ENCODE measurements at regions not wholly inside any gene's neighbourhood (a gene's known extent, or its start where the extent isn't known, plus 50 kb on each side); places are given as distances from the start of the nearest gene placed in this dataset.

- ChIA-PET POLR2A (no interaction called here), CTCF (ENCODE audit: low intra/inter-chr PET ratio) (no interaction called here)
- intact Hi-C loops (cut with micrococcal nuclease) (no loop called here), in situ Hi-C loops (cut with MboI) (no loop called here)
- Histone ChIP-seq H3K36me3 (ENCODE audit: control insufficient read depth, insufficient read depth, low read length) (no peaks in the 10 kb centered on the region), H3K4me2 (ENCODE audit: insufficient read depth, low read length) (no peak overlapping the region), H3K9ac (ENCODE audit: insufficient read depth in 1 of 2, low read depth in 2 of 2, low read length in 2 of 2) (no peak overlapping the region), H3K27ac (ENCODE audit: extremely low read depth, low read depth, low read length) (no peak overlapping the region), H2AFZ (ENCODE audit: low read depth, low read length) (no peak overlapping the region), H4K20me1 (replicated peaks; ENCODE audit: control insufficient read depth, insufficient read depth, low read length) (no peaks in the 10 kb centered on the region), H3K9me1 (ENCODE audit: control insufficient read depth, insufficient read depth, low read length) (no peaks in the 10 kb centered on the region), H3K79me2 (ENCODE audit: control insufficient read depth, insufficient read depth, low read length) (no peaks in the 10 kb centered on the region), H3K4me3 (no peak overlapping the region), H3K4me1 (replicated peaks in 1 of 2; ENCODE audit: control insufficient read depth in 2 of 2, insufficient read depth in 2 of 2, low read length in 2 of 2) (no peaks in the 10 kb centered on the region), H3K9me3 (replicated peaks; ENCODE audit: control insufficient read depth, insufficient read depth, low read depth, low read length) (no peaks in the 10 kb centered on the region), H3K27me3 (ENCODE audit: control insufficient read depth in 2 of 2, insufficient read depth in 2 of 2, low read length in 2 of 2) (no peaks in the 10 kb centered on the region)
- no peak for DNase-seq (ENCODE audit: extremely low read depth in 1 of 4, low spot score in 3 of 4)
- BruUV-seq (replicated peaks), result no TSS peak
- no peak for TF ChIP-seq CTBP1 (IDR thresholded peaks at IDR 0.05; ENCODE audit: borderline replicate concordance)
- TF ChIP-seq ZBTB9 (CRISPR knock-in tag; IDR thresholded peaks at IDR 0.05), result no peak
- no peak for TF ChIP-seq MTA3 (IDR thresholded peaks at IDR 0.05; ENCODE audit: borderline replicate concordance)
- TF ChIP-seq ZC3H8 (IDR thresholded peaks at IDR 0.05), result no peak
- no peak for TF ChIP-seq ZNF586 (CRISPR knock-in tag; conservative IDR thresholded peaks at IDR 0.05)
- no peak for TF ChIP-seq TCF7L2 (IDR thresholded peaks at IDR 0.05; ENCODE audit: low read depth, low read length)
- TF ChIP-seq MXD1 (CRISPR knock-in tag; IDR thresholded peaks at IDR 0.05; ENCODE audit: borderline replicate concordance, poor library complexity, severe bottlenecking), result no peak
- TF ChIP-seq, protein P1, sequence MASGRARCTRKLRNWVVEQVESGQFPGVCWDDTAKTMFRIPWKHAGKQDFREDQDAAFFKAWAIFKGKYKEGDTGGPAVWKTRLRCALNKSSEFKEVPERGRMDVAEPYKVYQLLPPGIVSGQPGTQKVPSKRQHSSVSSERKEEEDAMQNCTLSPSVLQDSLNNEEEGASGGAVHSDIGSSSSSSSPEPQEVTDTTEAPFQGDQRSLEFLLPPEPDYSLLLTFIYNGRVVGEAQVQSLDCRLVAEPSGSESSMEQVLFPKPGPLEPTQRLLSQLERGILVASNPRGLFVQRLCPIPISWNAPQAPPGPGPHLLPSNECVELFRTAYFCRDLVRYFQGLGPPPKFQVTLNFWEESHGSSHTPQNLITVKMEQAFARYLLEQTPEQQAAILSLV (tag; IDR thresholded peaks at IDR 0.05), result no peak
- TF ChIP-seq, protein P2, sequence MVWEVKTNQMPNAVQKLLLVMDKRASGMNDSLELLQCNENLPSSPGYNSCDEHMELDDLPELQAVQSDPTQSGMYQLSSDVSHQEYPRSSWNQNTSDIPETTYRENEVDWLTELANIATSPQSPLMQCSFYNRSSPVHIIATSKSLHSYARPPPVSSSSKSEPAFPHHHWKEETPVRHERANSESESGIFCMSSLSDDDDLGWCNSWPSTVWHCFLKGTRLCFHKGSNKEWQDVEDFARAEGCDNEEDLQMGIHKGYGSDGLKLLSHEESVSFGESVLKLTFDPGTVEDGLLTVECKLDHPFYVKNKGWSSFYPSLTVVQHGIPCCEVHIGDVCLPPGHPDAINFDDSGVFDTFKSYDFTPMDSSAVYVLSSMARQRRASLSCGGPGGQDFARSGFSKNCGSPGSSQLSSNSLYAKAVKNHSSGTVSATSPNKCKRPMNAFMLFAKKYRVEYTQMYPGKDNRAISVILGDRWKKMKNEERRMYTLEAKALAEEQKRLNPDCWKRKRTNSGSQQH (CRISPR knock-in tag; IDR thresholded peaks at IDR 0.05), result no peak
- no peak for TF ChIP-seq CHAMP1 (IDR thresholded peaks at IDR 0.05)
- ATAC-seq, result no peak
- no peak for FAIRE-seq
- 0% methylated on average over 1 of the region's 1 CpG for WGBS (ENCODE audit: insufficient coverage, low coverage, missing lambda C conversion rate)
Measured at GRCh38 chr7:94195813-94196212, 191.7 kb upstream of the BET1 start.
